Spinal cord (tissue), 9 donors: ENCODE measurements at regions not wholly inside any gene's neighbourhood (a gene's known extent, or its start where the extent isn't known, plus 50 kb on each side); places are given as distances from the start of the nearest gene placed in this dataset.
"Not testable (repeated sequence)": the region's sequence is repeated elsewhere in the genome, so short reads cannot be mapped to it uniquely, and the experiment has no call there.

Experiments used
- DNase-seq, 6 donors: peaks; one replicate each; pipeline versions ENCODE4 v3.0.0 to v3.0.0-alpha.2; 2013 to 2015; ENCODE audit warnings: low spot score in 6 of 6, low read depth in 4 of 6
- H3K27ac ChIP-seq: one replicate; pipeline ENCODE4 v1.5.1; 2013; ENCODE audit warnings: low read depth, low read length, control low read depth
- H3K27me3 ChIP-seq: one replicate; pipeline ENCODE4 v1.6.1; 2013; ENCODE audit warnings: low read length; ENCODE audit not compliant: control insufficient read depth, insufficient read depth
- H3K36me3 ChIP-seq: one replicate; pipeline ENCODE4 v1.6.1; 2013; ENCODE audit warnings: low read length; ENCODE audit not compliant: control insufficient read depth, insufficient read depth
- H3K4me1 ChIP-seq: one replicate; pipeline ENCODE4 v1.6.1; 2013; ENCODE audit warnings: low read length; ENCODE audit not compliant: control insufficient read depth, insufficient read depth
- H3K4me3 ChIP-seq: one replicate; pipeline ENCODE4 v1.5.1; 2013; ENCODE audit warnings: low read depth, low read length, control low read depth
- H3K9me3 ChIP-seq: one replicate; pipeline ENCODE4 v1.6.1; 2013; ENCODE audit warnings: low read length; ENCODE audit not compliant: control insufficient read depth, insufficient read depth
- WGBS: methylation state at CpG from one replicate; pipeline ENCODE4 v1.1.5; 2013; ENCODE audit warnings: missing lambda C conversion rate; ENCODE audit not compliant: insufficient coverage; 5-methylcytosine and 5-hydroxymethylcytosine counted together
- donor health status: healthy.

GRCh38 chr6:60392969-60393368, 1893.1 kb downstream of the KHDRBS2 start:
- not testable (repeated sequence) for H3K4me1 ChIP-seq, H3K36me3 ChIP-seq, H3K27ac ChIP-seq, H3K9me3 ChIP-seq, H3K4me3 ChIP-seq, H3K27me3 ChIP-seq, DNase-seq
- WGBS: 94% methylated on average over 1 of the region's 4 CpGs

- not testable (repeated sequence) for H3K27ac ChIP-seq, H3K4me3 ChIP-seq, H3K4me1 ChIP-seq, H3K27me3 ChIP-seq, DNase-seq, H3K9me3 ChIP-seq, H3K36me3 ChIP-seq
- no CpG with 5 or more reads among the region's 3 CpGs for WGBS
Measured at GRCh38 chr6:60389094-60389493, 1896.9 kb downstream of the KHDRBS2 start.

- not testable (repeated sequence) for H3K4me3 ChIP-seq, H3K27me3 ChIP-seq, H3K4me1 ChIP-seq, H3K27ac ChIP-seq, DNase-seq, H3K9me3 ChIP-seq, H3K36me3 ChIP-seq
- 92% methylated on average over 2 of the region's 6 CpGs for WGBS
Measured at GRCh38 chr6:60384614-60385013, 1901.4 kb downstream of the KHDRBS2 start.

- not testable (repeated sequence) for H3K4me3 ChIP-seq, H3K27me3 ChIP-seq, DNase-seq, H3K9me3 ChIP-seq, H3K27ac ChIP-seq, H3K4me1 ChIP-seq, H3K36me3 ChIP-seq
- 49% methylated on average over 3 of the region's 5 CpGs for WGBS
Measured at GRCh38 chr6:60382771-60383170, 1903.3 kb downstream of the KHDRBS2 start.

GRCh38 chr6:60374078-60374477, 1911.9 kb downstream of the KHDRBS2 start:
- not testable (repeated sequence) for H3K4me1 ChIP-seq, H3K4me3 ChIP-seq, H3K27ac ChIP-seq, H3K36me3 ChIP-seq, H3K9me3 ChIP-seq, DNase-seq, H3K27me3 ChIP-seq
- WGBS: no CpG with 5 or more reads among the region's 1 CpG

- not testable (repeated sequence) for H3K36me3 ChIP-seq, H3K4me1 ChIP-seq, H3K4me3 ChIP-seq, H3K9me3 ChIP-seq, H3K27me3 ChIP-seq, H3K27ac ChIP-seq, DNase-seq
- 92% methylated on average over 2 of the region's 5 CpGs for WGBS
Measured at GRCh38 chr6:60367800-60368199, 1918.2 kb downstream of the KHDRBS2 start.

GRCh38 chr6:60365901-60366300, 1920.1 kb downstream of the KHDRBS2 start:
- not testable (repeated sequence) for H3K27ac ChIP-seq, H3K4me3 ChIP-seq, H3K9me3 ChIP-seq, H3K4me1 ChIP-seq, H3K27me3 ChIP-seq, H3K36me3 ChIP-seq, DNase-seq

DNA sequence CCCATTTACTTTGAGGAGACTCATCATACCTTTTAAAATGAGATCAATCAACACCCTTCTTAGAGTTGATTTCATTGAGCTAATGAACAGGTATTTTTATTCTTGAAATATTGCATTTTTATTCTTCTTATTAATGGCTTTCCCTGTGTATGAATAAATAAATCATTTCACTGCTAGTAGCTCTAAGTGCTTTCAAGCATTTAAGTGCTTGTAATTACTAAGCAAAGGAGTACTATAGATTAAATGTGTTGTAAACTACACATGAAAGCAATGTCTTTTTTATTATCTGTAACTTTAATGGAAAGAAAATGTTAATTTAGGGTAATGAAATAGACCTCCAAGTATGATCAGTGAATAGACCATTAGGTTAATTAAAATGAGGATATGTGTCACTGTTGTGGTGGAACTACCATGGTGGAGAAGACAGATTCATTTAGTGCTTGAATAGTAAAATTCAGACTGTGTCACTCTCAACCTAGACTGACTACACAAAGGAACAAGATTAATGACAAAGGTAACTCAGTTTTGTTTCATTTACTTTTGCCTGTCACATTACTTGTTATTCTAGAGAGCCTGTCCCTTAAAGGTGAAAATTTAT, 1943.5 kb downstream of the KHDRBS2 start:
- H3K4me3 ChIP-seq, H3K27ac ChIP-seq, H3K27me3 ChIP-seq, DNase-seq, H3K36me3 ChIP-seq, H3K9me3 ChIP-seq, H3K4me1 ChIP-seq: not testable (repeated sequence)

GRCh38 chr6:60338328-60339071, 1947.5 kb downstream of the KHDRBS2 start:
- not testable (repeated sequence) for H3K4me3 ChIP-seq, DNase-seq, H3K9me3 ChIP-seq, H3K27ac ChIP-seq, H3K4me1 ChIP-seq, H3K27me3 ChIP-seq, H3K36me3 ChIP-seq
- no CpG with 5 or more reads among the region's 2 CpGs for WGBS

GRCh38 chr6:60335124-60335523, 1950.9 kb downstream of the KHDRBS2 start:
- WGBS: no CpG with 5 or more reads among the region's 2 CpGs
- not testable (repeated sequence) for H3K4me1 ChIP-seq, DNase-seq, H3K36me3 ChIP-seq, H3K9me3 ChIP-seq, H3K27ac ChIP-seq, H3K27me3 ChIP-seq, H3K4me3 ChIP-seq
